ENCODE measurements at regions not wholly inside any gene's neighbourhood (a gene's known extent, or its start where the extent isn't known, plus 50 kb on each side); places are given as distances from the start of the nearest gene placed in this dataset.
"Not testable (repeated sequence)": the region's sequence is repeated elsewhere in the genome, so short reads cannot be mapped to it uniquely, and the experiment has no call there.

DNA sequence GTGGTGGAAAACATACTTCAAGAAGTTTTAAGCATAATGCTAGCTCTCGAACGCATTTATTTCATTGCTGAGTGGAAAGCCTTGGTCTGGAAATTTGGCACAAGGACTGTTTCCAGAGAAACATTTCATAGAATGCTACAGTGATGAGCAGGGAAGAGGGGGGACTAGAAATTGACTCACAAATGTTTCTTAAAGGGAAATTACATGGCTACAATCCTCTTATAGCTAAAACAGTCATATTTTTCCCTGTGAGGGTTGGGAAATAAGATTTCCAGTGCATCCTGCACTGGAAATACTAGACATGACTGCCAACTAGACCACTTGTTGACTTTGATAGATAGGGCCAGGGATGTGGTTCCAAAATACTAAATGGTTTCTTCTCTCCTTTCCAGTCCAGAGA lies 197.3 kb upstream of the RGS6 start:
- no peak for DNase-seq (ENCODE audit: low spot score)

DNA sequence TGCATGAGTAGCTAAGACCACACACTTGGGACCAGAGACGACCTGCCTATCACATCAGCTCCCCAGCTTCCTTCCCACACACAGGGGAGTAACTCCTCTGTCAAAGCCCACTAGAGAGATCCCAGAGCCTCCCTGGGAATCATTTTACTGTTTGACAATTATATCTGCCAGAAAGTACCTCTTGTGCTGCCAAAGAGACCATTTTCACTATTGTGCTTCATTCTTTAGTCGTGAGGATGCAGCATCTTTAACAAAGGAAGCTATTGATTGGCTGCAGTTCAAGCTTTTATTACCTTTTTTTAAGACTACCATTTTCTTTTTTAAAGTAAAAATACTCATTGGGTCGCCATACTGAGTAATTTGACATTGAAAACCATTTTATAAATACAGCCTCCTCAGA lies 194.5 kb upstream of the RGS6 start:
- DNase-seq (ENCODE audit: low spot score) = no peak

DNA sequence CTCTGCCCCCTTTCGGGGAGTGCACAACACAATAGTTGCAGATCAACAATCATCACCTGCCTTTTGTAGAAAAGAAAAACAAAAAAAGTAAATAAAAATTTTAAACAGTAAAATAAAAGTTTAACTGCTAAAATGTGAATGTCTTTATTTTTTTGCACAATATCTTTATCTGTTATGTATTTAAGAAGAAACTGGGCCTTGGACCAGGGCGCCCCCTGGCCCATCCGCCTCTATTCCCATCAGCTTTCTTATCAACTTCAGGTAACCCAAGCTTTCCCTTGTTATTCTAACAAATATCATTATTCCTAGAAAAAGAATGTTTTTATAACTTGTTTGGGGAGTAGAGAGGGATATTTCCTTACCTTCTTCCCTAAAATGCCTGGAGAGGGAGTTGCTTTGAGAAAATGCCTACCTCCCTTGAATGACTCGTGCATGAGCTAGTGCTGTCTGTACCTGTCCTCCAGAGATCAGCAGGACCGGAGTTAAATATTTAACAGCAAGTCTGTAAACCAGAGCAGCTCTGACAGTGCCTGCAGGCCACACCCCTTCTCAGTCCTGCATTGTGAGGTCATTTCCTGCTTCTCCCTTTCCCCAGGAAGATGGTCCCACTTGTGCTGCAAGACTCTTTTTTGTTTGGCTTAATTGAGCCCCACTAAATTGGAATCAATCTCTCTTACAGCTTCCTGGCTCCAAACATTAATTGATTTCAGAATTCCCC lies 192.8 kb upstream of the RGS6 start:
- DNase-seq (ENCODE audit: low spot score) = no peak

DNA sequence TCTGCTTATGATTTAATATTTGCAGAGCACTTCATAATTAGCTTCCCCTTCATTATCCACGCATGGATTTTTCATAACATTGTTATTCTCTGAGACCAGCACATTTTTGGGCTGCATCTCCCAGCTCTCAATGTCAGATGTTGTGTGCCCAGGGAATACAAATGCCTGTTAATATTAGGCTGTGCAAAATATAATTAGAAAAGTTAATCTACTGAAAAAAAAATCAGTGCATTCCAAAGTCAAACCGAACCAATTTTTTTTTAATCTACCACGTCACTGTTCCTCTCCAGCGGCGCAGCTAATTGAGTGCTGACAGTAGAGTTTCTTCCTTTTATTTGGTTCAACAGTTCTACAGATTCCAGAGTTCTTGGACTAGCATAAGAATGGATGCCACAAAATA lies 191.0 kb upstream of the RGS6 start:
- no peak for DNase-seq (ENCODE audit: low spot score)

GRCh38 chr14:71742485-71742884 lies 189.7 kb upstream of the RGS6 start:
- DNase-seq (ENCODE audit: low spot score) = no peak

- DNase-seq (ENCODE audit: low spot score) = no peak
Measured at GRCh38 chr14:71745072-71745471, 187.2 kb upstream of the RGS6 start.

DNA sequence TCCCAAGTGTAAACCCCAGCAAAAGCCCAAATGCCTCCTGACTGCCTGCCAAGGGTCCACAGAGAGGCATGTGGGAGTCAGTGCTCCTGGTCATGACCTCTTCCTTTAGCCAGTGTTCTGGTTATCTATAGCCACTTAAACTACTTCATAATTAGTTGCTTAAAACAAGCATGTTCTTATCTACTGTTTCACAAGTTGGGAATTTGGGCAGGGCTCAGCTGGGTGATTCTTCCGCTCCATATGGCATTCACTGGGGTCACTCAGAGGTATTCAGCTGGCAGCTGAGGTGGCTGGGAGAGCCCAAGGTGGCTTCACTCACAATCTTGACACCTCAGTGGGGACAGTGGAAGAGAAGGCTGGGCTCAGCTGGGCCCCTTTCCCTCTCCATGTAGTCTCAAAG lies 184.0 kb upstream of the RGS6 start:
- no peak for DNase-seq (ENCODE audit: low spot score)

DNA sequence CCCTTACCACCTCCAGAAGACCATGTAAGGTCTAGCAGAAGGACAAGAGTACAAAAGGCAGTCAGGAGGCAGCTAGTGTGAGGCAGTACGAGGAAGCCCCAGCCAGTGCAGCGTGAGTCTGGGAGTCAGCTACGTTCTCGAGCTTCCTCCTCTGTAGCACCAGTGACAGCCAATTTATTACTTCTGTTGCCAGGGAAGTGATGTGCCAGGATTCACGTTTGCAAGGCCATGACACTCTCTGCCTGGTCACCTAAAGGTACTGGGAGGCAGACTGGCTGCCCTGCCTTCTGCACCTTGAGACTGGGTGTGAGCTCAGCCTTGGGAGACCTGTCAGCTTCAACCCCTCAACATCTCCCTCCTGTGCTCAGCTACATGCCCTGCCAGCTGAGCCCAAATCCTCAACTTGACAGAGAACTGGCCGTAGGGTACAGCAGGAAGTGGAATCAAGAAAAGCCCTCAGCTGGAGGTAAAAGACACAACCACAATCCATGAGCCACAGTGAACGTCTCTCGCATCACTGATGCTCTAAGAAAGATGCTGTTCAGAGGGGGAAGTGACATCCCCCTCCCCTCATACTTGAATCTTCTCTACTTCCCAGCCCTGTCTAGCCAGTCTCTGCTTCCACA lies 182.5 kb upstream of the RGS6 start:
- DNase-seq (ENCODE audit: low spot score) = no peak

DNA sequence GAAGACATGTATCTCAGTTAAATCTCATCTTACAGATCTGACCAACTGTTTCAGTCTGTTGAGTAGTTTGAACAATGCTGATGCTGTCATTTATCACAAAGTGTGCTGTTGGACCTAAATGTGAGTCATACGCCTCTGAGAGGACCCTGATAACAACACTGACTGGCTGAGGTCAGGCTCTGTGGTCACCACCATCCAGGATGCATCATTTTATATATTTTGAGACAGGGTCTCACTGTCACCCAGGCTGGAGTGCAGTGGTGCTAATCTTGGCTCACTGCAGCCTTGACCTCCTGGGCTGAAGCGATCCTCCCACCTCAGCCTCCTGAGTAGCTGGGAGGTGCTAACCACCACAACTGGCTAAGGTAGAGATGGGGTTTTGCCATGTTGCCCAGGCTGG lies 181.0 kb upstream of the RGS6 start:
- no peak for DNase-seq (ENCODE audit: low spot score)

DNA sequence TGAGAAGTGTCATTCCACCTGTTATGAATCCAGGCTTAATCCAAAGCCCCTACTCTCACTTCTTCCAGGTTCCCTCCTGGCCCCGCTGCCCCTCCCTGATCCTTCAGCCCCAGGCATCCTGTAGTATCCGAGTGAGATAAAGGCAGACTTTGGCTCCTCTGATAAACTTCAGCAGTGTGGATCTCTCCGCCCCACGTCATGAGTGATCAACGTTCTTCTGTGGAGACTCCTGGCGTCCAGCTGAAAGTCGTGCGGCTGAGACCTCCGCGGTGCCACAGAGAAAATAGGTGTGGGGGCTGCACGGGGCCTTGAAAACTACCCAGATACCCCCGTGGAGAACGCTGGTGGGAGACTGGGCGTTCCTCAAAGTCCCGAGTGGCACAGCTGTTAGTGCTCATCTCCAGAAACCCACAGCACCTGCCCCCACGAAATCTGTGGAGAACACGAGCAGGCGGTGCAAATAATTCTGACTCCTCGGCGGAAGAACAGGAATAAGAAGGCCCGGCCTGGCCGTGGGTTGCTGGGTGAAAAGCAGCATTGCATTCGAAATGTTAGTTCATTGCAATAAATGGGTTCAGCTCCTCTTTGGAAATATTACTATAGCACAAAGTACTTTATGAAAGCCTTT lies 180.0 kb upstream of the RGS6 start:
- DNase-seq (ENCODE audit: low spot score) = no peak

DNA sequence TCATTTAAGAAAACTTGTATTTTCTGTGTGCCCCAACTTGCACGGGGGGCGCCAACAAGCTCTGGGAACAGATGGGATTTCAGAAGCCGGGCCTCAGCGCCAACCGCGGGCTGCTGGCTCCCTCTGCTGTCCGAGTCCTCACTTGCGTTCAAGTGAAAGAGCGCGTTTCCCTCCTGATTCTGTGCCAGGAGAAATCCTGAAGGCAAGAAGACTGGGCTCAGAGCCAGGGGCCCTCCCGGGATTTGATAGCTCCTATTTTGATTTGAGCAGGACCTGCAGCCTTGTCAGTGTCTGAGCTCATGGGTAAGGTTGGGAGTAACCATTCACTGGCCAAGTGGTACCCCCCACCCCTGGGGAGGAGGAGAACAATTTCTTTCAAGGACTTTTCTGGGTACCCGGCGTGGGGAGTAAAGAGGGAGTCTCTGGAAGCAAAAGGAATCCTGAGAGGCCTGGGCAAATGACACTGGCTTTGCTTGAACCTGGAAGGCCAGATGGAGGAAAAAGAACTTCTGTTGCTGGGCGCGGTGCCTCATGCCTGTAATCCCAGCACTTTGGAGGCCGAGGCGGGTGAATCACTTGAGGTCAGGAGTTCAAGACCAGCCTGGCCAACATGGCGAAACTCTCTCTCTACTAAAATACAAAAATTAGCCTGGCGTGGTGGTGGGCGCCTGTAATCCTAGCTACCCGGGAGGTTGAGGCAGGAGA lies 179.0 kb upstream of the RGS6 start:
- DNase-seq (ENCODE audit: low spot score) = peak; percentile 71

- no peak for DNase-seq (ENCODE audit: low spot score)
Measured at GRCh38 chr14:71753976-71754375, 178.3 kb upstream of the RGS6 start.

DNA sequence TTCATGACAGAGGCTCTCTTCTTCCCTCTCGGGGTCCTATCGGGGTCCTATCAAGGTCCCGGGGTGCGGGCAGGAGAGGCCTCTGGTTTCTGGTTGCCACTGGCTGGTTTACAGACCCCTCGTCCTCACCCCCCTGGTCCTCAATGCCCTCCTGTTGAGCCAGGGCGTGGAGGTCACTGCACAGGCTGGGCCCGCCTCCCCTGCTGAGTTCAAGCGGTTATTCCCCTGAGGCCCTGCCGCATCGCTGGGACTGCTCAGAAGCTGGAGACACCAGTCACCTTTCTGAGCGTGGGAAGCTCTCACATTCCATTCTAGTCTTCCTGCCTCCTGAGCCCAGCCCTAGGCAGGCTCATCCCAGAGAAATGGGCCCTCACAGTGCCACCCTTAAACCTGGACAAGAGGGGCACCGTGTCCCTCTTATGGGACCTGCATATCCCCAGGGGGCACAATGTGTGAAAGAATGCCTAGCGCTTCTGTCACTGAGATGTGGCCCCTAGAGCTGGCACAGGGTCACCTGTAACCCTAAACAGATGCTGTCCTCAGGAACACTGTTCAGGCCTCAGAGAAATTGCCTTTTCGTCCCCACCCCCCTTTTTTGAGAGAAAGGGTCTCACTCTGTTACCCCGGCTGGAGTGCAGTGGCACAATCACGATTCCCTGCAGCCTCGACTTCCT lies 177.7 kb upstream of the RGS6 start:
- DNase-seq (ENCODE audit: low spot score) = peak; percentile 28

GRCh38 chr14:71758229-71758951 lies 173.8 kb upstream of the RGS6 start:
- DNase-seq (ENCODE audit: low spot score) = no peak

DNA sequence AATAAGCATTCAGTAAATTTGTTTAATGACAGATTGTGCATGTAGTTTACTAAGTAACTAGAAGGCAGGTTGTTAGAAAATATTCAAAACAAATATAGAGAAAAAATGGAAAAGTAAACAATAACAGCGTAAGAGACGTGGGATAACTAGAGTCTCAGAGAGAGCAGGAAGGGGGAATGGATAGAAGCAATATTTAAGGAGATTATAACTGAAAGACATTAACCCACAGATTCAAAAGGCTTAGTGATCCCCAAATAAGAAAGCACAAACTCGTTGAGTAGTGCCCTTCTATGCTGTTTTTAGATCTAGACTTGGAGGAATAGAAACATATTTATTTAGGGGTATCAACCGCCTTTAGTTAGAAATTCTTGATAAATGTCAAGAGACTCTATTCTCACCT lies 169.7 kb upstream of the RGS6 start:
- DNase-seq (ENCODE audit: low spot score) = no peak

- DNase-seq (ENCODE audit: low spot score) = no peak
Measured at GRCh38 chr14:71764701-71765382, 167.4 kb upstream of the RGS6 start.

- no peak for DNase-seq (ENCODE audit: low spot score)
Measured at GRCh38 chr14:71765505-71765904, 166.7 kb upstream of the RGS6 start.

GRCh38 chr14:71770431-71770830 lies 161.8 kb upstream of the RGS6 start:
- DNase-seq (ENCODE audit: low spot score) = no peak

DNA sequence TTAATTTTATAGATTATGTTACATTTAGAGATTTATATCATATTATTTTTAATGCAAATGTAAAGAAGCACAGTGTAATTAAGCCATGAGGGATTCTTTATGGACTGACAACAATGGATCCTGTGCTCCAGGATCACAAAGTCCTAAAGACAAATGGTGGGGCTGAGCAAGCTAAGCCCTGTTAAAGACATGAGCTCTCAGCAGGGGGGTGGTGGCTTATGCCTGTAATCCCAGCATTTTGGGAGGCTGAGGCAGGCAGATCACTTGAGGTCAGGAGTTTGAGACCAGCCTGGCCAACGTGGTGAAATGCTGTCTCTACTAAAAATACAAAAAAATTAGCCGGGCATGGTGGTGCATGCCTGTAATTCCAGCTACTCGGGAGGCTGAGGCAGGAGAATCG lies 160.8 kb upstream of the RGS6 start:
- DNase-seq (ENCODE audit: low spot score) = not testable (repeated sequence)

DNA sequence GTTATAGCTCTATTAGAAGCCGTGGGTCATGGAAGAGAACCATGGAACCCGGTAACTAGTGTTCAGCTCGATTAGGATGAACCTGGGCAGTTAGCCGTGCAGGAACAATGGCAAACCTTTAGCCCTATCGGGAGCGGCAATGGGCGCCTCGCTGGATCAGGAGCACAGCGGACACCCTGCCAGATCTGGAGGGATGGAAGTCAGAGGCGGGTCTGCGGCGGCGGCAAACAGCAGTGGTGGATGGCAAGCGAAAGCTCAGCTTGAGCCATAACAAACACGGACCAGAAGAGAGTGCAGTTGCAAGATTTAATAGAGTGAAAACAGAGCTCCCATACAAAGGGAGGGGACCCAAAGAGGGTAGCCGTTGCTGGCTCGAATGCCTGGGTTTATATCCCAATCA lies 160.2 kb upstream of the RGS6 start:
- not testable (repeated sequence) for DNase-seq (ENCODE audit: low spot score)

All from SK-N-DZ (cell line).